Colon (tissue), 2 donors: ENCODE measurements at regions not wholly inside any gene's neighbourhood (a gene's known extent, or its start where the extent isn't known, plus 50 kb on each side); places are given as distances from the start of the nearest gene placed in this dataset.
"Not testable (repeated sequence)": the region's sequence is repeated elsewhere in the genome, so short reads cannot be mapped to it uniquely, and the experiment has no call there.

Experiments used
- FAIRE-seq: peaks from 2 replicates; lab custom pipeline; 2012; peaks lifted over from hg19 to GRCh38; lab: Jason Lieb, UNC
- donor health status: control.
- donor health status: control.

- no peak for FAIRE-seq
Observed at GRCh38 chr1:96552451-96552850, 169.1 kb upstream of the PTBP2 start.

- no peak for FAIRE-seq
Observed at GRCh38 chr1:96553811-96554210, 167.8 kb upstream of the PTBP2 start.

DNA sequence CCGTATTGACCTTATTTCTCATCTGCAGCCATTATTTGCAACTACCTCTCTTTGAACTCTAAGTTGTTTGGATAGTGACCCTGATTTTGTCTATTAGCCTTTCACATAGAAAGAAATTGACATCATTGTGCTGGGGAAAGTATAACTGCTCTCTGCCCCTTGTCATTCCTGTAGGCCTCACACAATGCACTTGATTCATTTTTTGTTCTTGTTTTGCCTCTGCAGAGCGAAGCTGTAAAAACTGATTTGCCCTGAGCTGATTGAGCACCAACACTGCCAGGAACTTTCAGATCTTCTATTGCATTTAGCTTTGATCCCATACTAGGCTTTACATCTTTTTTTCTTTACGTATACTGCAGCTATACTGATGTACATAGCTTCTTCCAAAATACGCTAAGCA lies 167.2 kb upstream of the PTBP2 start:
- no peak for FAIRE-seq

- no peak for FAIRE-seq
Observed at GRCh38 chr1:96557336-96557735, 164.2 kb upstream of the PTBP2 start.

DNA sequence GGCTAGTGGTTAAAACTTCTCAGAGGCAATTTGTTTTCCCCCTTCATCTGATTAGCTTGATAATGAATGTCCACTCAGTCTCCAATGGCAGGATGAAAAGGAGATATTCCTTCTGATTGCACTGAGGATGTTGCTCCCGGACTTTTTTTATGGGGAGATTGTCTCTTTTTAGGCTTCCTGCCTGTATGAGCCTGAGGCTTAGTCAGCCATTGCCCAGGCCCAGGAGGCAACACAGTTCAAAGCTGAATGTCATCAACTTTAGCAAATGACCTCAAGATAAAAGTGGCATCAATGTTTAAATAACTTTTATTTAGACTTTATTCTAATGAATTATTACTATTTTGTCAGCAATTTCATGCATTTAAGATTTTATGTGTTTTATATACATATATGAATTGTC lies 162.9 kb upstream of the PTBP2 start:
- no peak for FAIRE-seq

- FAIRE-seq, result no peak
Observed at GRCh38 chr1:96559181-96559580, 162.4 kb upstream of the PTBP2 start.

GRCh38 chr1:96559707-96560596 lies 161.6 kb upstream of the PTBP2 start:
- FAIRE-seq, result no peak

DNA sequence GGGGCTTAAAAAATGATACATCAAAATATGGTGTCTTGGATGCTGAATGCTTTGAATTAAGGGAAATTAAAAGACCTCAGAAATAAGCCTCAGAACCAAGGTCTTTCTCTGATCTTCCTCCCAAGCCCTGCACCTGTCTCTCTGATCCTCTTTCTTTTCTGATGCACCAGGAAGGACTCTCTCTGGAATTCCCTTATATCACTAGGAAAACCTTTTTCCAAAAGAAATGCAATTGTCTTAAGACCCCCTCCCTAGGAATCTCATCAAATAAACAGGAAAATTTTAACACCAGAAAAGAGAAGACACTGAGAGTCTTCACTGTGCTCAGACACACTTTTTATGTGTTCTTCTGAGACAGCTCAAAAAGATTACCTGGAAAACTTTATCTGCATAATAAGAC lies 159.5 kb upstream of the PTBP2 start:
- FAIRE-seq, result no peak

DNA sequence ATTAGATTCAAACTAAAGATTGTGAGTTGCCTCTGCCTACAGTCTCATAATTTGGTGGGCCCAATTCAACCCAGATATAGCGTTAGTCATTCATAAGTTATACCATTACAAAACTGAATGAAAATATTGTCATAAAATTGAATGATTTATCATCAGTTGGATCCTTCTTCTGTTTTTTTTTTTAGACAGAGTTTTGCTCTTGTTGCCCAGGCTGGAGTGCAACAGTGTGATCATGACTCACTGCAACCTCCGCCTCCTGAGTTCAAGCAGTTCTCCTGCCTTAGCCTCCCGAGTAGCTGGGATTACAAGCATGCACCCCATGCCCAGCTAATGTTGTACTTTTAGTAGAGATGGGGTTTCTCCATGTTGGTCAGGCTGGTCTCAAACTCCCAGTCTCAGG lies 157.2 kb upstream of the PTBP2 start:
- not testable (repeated sequence) for FAIRE-seq

DNA sequence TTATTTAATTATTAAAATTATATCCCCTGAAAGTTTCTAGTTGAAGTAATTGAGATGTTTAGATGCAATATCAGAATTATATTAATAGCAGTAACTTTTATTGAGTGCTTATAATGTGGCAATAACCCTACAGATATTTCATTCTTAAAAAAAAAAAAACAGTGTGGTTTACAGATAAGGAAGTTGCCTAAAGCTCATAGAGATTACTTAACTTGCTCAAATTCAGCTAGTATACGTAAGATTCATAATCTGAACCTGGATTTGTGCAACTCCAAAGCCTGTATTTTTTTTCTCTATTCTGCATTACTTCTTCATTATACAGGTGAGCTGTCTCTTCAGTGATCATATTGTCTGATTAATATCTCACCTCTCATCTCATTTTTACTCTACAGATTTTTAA lies 156.0 kb upstream of the PTBP2 start:
- FAIRE-seq, result no peak

DNA sequence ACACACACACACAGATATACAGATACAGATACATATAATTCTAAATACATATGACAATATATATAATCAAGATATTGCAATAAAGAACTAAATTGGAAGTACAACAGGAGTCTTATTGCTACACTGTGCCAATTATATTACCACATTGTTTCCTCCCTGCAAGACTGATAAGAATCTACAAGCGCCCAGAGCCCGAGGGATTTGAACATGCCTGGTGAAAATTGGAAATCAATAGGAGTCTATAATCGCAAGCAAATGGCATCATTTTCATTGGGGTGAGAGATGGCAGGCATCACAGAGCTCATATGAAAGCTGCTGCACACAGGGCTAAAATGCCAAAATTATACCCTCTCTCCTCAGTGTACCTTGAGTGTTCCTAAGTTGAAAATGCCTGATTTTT lies 152.9 kb upstream of the PTBP2 start:
- FAIRE-seq, result no peak

GRCh38 chr1:96569288-96569687 lies 152.3 kb upstream of the PTBP2 start:
- no peak for FAIRE-seq

GRCh38 chr1:96579636-96580035 lies 141.9 kb upstream of the PTBP2 start:
- no peak for FAIRE-seq

DNA sequence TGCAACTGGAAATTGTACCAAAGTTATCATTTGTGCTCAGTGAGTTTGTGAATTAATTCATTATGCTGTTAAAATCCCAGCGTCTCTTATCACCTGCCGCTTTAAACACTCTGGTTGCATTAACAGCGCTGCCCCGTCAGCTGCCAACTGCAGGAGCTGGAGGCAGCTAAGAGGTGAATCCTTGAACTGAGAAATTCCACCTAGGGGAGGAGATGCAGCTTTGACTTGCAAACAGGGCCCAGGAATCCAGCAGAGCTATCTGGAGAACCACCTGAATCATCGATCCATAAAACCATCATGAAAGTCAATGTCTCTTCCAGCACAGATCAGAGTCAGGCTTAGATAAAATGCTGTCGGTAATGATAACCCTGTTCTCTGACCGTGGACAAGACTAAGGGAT lies 140.7 kb upstream of the PTBP2 start:
- no peak for FAIRE-seq

GRCh38 chr1:96581772-96582171 lies 139.8 kb upstream of the PTBP2 start:
- FAIRE-seq, result no peak

DNA sequence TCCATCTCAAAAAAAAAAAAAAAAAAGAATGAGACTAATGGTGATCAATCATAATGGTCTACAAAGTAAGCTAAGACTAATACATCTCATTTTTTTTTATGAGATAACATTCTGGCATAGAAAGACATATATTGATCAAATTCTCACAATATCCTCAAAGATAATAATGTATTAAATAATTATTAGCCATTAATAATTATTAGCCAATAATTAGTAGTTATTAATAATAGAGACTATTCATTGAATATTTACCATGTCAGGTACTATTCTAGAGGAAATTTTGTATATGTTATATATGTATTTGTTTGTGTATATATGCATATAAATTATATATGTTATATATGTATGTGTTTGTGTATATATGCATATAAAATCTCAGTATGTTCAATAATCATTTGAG lies 137.7 kb upstream of the PTBP2 start:
- no peak for FAIRE-seq

- no peak for FAIRE-seq
Observed at GRCh38 chr1:96587222-96587621, 134.4 kb upstream of the PTBP2 start.

- FAIRE-seq, result no peak
Observed at GRCh38 chr1:96588416-96588995, 133.1 kb upstream of the PTBP2 start.

- not testable (repeated sequence) for FAIRE-seq
Observed at GRCh38 chr1:96595530-96595929, 126.1 kb upstream of the PTBP2 start.

GRCh38 chr1:96596226-96596922 lies 125.2 kb upstream of the PTBP2 start:
- FAIRE-seq, result no peak

- FAIRE-seq, result no peak
Observed at GRCh38 chr1:96597218-96597617, 124.4 kb upstream of the PTBP2 start.

DNA sequence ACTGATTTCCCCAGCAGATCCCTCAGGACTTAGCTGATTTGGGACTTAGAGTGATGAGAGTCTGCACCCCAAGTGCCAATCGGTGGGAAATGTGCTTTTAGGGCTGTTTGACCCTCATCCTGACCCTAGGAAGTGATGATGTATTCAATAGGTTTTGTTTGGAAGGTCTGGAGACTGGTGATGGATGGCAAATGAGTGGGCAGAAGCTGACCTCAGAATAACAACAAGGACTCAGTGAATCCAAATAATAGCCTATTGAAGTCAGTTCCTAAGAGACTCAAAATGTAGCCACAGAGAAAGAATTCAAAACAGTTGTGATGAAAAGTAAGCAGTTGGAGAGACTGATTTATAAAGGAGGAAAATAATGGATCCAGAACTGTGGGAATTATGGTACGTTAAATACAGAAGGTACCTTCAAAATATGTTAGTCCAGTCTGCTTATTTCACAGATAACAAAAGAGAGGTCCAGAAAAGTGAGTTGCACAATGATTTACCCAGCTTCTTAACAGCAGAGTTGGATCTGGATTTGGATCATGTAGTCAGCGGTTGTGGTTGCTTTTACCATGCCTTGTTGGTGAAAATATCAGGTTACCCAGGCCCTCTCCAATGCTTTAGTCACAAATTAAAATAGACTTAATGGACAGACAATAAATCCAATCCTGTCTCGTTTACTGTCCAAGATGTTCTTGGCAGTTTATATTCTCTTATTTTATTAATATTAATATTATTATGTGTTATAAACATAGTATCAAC lies 123.0 kb upstream of the PTBP2 start:
- no peak for FAIRE-seq

- FAIRE-seq, result not testable (repeated sequence)
Observed at GRCh38 chr1:96604620-96605019, 117.0 kb upstream of the PTBP2 start.
